Stimulated activated CD4-positive, alpha-beta T cell treated with anti-CD3 and anti-CD28 coated beads, Interleukin-12 subunit alpha, Interleukin-12 subunit beta, amount 100 ng/mL, for 24 hours (primary cell): ENCODE measurements at regions not wholly inside any gene's neighbourhood (a gene's known extent, or its start where the extent isn't known, plus 50 kb on each side); places are given as distances from the start of the nearest gene placed in this dataset.
"Not testable (repeated sequence)": the region's sequence is repeated elsewhere in the genome, so short reads cannot be mapped to it uniquely, and the experiment has no call there.

Source experiments
- DNase-seq, 2 experiments: peaks; one replicate each; pipeline ENCODE4 v3.0.0-alpha.2; 2020; ENCODE audit warnings: low read depth in 2 of 2

- DNase-seq, result no peak
These were observed 522.4 kb upstream of the NAALADL2 start for GRCh38 chr3:174336784-174337183.

DNA sequence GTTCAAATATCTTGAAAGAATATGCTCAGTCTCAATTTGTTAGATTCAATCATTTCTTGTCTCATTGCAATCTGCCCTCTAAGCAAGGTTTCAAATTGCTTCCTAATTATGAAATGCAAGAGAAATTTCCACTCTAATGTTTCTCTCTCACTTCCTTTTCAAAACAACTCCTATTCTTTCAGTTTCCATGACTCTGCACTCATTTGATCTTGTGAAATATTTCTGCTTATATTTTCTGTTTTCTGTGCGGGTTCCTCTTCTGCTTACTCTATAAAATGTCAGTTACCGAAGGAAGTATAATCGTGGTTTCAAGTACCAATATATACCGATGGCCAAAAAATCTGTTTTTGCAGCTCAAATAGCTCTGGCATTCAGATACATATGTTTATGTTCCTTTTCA, 521.9 kb upstream of the NAALADL2 start:
- DNase-seq, result no peak

- no peak for DNase-seq
These were observed 518.2 kb upstream of the NAALADL2 start for GRCh38 chr3:174340624-174341587.

DNA sequence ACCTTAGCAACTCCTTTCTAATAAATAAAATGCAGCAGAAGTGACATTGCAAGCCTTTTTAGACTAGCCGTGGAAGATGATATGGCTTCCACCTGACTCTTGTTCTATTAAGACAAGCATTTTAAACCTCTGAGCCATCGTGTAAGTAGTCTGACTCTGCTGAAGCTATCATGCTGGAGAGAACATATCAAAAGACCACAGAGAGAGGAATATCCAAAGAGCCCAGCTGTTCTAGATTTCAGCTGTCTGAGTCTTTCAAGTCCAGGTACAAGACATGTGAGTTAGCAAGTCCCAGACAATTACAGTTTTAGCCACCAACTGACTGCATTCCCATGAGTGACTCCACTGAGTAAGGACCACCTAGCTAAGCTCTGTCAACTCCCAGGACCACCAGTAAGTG, 517.0 kb upstream of the NAALADL2 start:
- no peak for DNase-seq

DNA sequence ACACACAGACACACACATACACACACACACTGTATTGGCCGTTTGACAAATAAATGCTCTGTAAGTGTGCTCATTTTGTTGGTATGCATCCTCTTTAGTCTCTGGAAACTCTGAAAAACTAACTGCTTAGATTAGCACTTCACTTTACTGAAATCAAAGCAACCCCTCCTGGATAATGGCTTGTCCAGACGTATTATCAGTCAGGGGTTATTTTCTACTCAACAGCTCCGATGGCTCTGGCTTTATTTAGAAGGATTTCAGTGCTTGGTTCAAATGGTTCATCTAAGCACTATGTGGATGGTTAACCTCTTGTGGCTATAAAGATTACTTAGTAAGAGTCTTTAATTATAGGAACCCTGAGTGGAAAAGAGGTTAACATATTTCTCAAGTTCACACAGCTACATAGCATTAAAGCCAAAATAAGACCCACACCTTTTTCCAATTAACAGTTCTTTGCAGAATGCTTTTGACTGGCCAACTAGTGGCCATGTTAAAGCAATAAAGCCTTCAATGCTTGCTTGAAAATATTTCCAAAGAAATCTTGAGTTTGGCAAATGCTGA, 516.1 kb upstream of the NAALADL2 start:
- no peak for DNase-seq

DNA sequence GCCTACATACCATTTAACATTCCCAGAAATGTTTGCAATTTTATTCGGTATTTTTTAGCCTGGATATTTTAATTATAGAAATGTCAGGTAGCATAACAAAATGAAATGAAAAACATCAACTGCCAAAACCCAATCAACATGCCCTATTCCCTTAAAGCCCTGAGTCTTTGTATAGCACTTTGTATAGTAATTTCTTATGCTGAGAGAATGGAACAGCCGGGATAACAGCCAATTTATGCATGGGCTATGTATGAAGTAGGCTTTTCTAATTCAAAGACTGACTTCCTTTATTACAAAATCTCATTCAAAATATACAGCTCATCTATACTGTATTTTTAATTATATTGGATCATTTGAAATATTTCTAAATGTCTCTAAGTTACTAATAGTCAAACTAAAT, 513.0 kb upstream of the NAALADL2 start:
- DNase-seq, result no peak

- DNase-seq, result no peak
These were observed 512.6 kb upstream of the NAALADL2 start for GRCh38 chr3:174346571-174346970.

DNA sequence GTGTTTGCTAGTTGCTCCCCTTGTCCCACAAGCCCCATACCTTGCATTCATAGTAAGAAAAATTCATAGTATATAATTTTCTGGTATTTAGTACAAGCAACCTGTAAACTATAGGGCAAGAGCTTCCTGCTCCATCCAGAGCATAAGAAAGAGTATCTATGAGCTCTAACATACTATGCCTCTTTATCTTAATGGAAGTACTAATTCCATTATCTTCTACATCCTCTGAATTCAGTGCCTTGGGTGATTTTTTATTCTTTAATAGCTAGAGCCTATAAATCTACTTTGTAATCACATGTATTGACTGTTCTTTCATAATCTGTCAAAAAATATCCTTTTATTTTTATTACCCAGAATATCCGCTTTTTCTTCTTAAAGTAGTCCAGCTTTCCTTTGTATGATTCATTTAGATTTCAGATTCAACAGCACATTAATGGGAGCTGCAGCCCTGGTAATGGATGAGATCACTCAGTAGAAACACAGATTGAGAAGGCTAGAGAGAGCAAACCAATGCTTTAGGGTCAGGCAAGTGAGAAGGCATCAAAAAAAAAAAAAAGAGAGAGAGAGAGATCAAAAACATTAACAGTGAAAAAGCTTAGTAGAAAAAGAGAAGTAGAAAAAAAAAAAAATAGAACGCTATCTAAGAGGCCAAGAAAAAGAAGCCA, 511.5 kb upstream of the NAALADL2 start:
- DNase-seq, result no peak

- DNase-seq, result no peak
These were observed 506.9 kb upstream of the NAALADL2 start for GRCh38 chr3:174352227-174352626.

DNA sequence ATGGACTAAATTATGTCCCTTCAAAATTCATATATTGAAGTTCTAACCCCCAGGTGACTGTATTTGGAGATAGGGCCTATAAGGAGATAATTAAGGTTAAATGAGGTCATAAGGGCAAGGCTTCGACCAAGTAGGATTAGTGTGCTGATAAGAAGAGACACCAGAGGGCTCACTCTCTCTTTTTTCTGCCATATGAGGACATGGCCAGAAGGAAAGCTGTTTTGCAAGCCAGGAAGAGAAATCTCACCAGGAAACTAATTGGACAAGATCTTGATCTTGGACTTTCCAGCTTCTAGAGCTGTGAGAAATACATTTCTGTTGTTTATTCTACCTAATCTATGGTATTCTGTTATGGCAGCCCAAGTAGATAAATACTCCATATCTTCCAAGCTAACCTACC, 503.6 kb upstream of the NAALADL2 start:
- no peak for DNase-seq

DNA sequence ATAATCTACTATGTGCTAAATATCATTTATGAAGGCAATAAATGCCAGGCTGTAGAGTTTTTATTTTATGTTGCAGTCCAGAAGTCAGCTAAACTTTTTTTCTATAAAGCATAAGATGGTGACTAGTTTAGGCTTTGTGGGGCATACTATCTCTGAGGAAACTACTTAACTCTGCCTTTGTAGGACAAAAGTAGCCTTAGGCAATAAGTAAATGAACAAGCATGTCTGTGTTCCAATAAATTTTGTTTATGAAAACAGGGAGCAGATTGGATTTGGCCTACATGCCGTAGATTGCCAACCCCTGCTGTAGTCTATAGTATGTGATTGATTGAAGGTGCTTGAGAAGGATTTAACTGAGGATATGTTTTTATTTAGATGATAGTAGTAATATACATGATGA, 502.5 kb upstream of the NAALADL2 start:
- no peak for DNase-seq

GRCh38 chr3:174358252-174358651, 500.9 kb upstream of the NAALADL2 start:
- DNase-seq, result no peak

GRCh38 chr3:174362556-174362955, 496.6 kb upstream of the NAALADL2 start:
- no peak for DNase-seq

- no peak for DNase-seq
These were observed 495.9 kb upstream of the NAALADL2 start for GRCh38 chr3:174363256-174363655.

GRCh38 chr3:174365796-174366195, 493.3 kb upstream of the NAALADL2 start:
- DNase-seq, result no peak

- not testable (repeated sequence) for DNase-seq
These were observed 492.2 kb upstream of the NAALADL2 start for GRCh38 chr3:174366904-174367303.

- no peak for DNase-seq
These were observed 482.8 kb upstream of the NAALADL2 start for GRCh38 chr3:174376346-174376745.

DNA sequence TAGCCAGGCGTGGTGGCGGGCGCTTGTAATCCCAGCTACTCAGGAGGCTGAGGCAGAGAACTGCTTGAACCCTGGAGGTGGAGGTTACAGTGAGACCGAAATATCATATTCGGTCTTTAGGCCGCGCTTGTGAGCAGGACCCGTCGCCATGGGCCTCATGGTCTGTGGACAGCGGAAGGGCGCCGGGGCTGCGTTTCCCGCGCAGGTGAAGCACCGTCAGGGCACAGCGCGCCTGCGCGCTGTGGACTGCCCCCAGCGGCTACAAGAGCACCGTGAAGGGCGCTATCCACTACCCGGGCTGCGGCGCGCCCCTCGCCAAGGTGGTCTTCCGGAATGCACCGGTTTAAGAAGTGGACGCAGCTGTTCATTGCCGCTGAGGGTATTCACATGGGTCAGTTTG, 482.0 kb upstream of the NAALADL2 start:
- DNase-seq, result no peak

DNA sequence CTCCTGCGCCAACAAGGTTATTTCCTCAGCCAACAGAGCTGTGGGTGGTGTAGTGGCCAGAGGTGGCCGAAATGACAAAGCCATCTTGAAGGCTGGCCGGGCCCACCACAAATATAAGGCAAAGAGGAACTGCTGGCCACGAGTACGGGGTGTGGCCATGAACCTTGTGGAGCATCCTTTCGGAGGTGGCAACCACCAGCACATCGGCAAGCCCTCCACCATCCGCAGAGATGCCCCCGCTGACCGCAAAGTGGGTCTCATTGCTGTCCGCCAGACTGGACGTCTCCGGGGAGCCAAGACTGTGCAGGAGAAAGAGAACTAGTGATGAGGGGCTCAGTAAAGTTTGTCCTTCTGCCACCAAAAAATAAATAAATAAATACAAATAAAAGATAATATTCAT, 481.4 kb upstream of the NAALADL2 start:
- no peak for DNase-seq

DNA sequence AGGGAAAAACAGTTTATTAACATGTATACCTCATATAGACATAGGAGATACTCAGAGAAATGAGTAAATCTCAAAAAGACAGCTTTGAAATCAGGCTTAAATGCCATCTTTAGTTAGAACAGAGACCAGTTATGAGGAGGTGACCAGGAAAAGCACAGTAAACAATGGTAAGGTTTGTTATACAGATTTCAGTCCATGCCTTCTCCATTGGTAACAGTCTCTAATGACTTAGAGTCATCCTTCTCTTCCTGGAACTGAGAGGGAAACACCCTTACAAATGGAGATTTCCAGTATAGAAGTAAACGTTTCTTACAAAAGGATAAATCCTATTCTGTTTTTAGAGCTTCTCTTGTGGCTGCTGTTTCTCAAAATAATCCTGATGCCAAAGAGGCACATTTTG, 476.3 kb upstream of the NAALADL2 start:
- no peak for DNase-seq

GRCh38 chr3:174387736-174388135, 471.4 kb upstream of the NAALADL2 start:
- no peak for DNase-seq

DNA sequence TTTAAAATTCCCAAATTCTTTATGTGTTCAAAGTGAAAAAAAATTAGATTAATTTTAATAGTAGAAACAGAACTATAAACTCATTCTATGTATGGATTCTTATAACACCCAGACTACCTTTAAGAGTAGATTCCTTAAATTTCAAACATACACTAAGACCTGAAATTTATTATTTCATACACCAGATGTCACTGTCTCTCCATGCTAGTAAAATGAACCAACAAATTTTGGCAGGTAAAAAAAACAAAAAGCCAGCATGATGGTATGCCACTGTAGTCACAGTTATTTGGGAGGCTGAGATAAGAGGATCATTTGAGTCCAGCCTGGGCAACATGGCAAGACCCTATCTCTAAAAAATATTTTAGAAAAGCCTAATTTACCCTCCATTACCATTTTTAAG, 461.3 kb upstream of the NAALADL2 start:
- no peak for DNase-seq

GRCh38 chr3:174398761-174399160, 460.4 kb upstream of the NAALADL2 start:
- no peak for DNase-seq
